GM23338 (cell line): ENCODE measurements at regions not wholly inside any gene's neighbourhood (a gene's known extent, or its start where the extent isn't known, plus 50 kb on each side); places are given as distances from the start of the nearest gene placed in this dataset.

Experiments
- ATAC-seq: fragments of 200-7000 bp; cut with Tn5 transposase; 3 replicates; pipeline ENCODE4 v1.9.1; 2020
- DNase-seq: peaks from one replicate; pipeline ENCODE4 v3.0.0-alpha.2; 2015; ENCODE audit warnings: low spot score
- H2AFZ ChIP-seq: fragments of 200-600 bp; sonication (generic); 2 replicates; pipeline ENCODE4 v1.8.0; 2016; ENCODE audit warnings: antibody characterized with exemption, mild to moderate bottlenecking, moderate library complexity
- H3F3A ChIP-seq: fragments of 200-600 bp; sonication (generic); replicated peaks from 2 replicates; pipeline ENCODE4 v1.8.0; 2017; ENCODE audit warnings: antibody characterized with exemption, mixed run types, low read depth
- H3K27ac ChIP-seq: fragments of 200-600 bp; sonication (generic); 2 replicates; pipeline ENCODE4 v1.6.1; 2016; ENCODE audit warnings: low read depth
- H3K27me3 ChIP-seq: fragments of 200-600 bp; sonication (generic); 2 replicates; pipeline ENCODE4 v1.8.0; 2016; ENCODE audit warnings: mild to moderate bottlenecking, mixed run types, moderate library complexity; ENCODE audit not compliant: insufficient read depth
- H3K36me3 ChIP-seq: fragments of 200-600 bp; sonication (generic); 2 replicates; pipeline ENCODE4 v1.8.0; 2016; ENCODE audit warnings: mild to moderate bottlenecking; ENCODE audit not compliant: insufficient read depth
- H3K4me1 ChIP-seq: fragments of 200-600 bp; sonication (generic); 2 replicates; pipeline ENCODE4 v1.8.0; 2016; ENCODE audit warnings: mild to moderate bottlenecking, moderate library complexity; ENCODE audit not compliant: insufficient read depth
- H3K4me2 ChIP-seq: fragments of 200-600 bp; sonication (generic); 2 replicates; pipeline ENCODE4 v1.7.1; 2017; ENCODE audit warnings: mixed run types
- H3K4me3 ChIP-seq: fragments of 200-600 bp; sonication (generic); 2 replicates; pipeline ENCODE4 v1.6.1; 2016; ENCODE audit warnings: mixed run types
- H3K79me2 ChIP-seq: fragments of 200-600 bp; sonication (generic); replicated peaks from 2 replicates; pipeline ENCODE4 v1.8.0; 2017; ENCODE audit warnings: mild to moderate bottlenecking; ENCODE audit not compliant: insufficient read depth
- H3K9me2 ChIP-seq: fragments of 200-600 bp; sonication (generic); 2 replicates; pipeline ENCODE4 v1.8.0; 2017; ENCODE audit not compliant: insufficient read depth
- H4K20me1 ChIP-seq: fragments of 200-600 bp; sonication (generic); replicated peaks from 2 replicates; pipeline ENCODE4 v1.8.0; 2017; ENCODE audit warnings: mild to moderate bottlenecking; ENCODE audit not compliant: insufficient read depth
- H3K27ac Mint-ChIP-seq: 2 replicates; pipeline ENCODE4 v1.8.0; 2020; ENCODE audit warnings: inconsistent platforms, mild to moderate bottlenecking, moderate library complexity, mixed read lengths
- H3K27me3 Mint-ChIP-seq: 3 replicates; pipeline ENCODE4 v1.8.0; 2022; ENCODE audit warnings: low read depth, mild to moderate bottlenecking, moderate library complexity, mixed read lengths, inconsistent platforms; ENCODE audit not compliant: insufficient read depth, poor library complexity
- H3K36me3 Mint-ChIP-seq: 3 replicates; pipeline ENCODE4 v1.8.0; 2021; ENCODE audit warnings: low read depth, mild to moderate bottlenecking, inconsistent platforms, moderate library complexity, mixed read lengths
- H3K4me1 Mint-ChIP-seq: 3 replicates; pipeline ENCODE4 v1.8.0; 2020; ENCODE audit warnings: mild to moderate bottlenecking, inconsistent platforms, mixed read lengths
- H3K4me3 Mint-ChIP-seq: 3 replicates; pipeline ENCODE4 v1.8.0; 2021; ENCODE audit warnings: moderate library complexity, mild to moderate bottlenecking, inconsistent platforms, mixed read lengths
- H3K9me3 Mint-ChIP-seq: 3 replicates; pipeline ENCODE4 v1.8.0; 2020; ENCODE audit warnings: moderate library complexity, mild to moderate bottlenecking, inconsistent platforms, mixed read lengths
- CTCF ChIP-seq, 2 experiments: fragments of 200-600 bp in 1 of 2; sonication (generic) in 1 of 2; conservative IDR thresholded peaks; 2 replicates each; pipeline versions ENCODE4 v1.5.1 to v1.6.1; 2016 to 2017; ENCODE audit warnings: antibody characterized with exemption in 2 of 2, low read depth in 2 of 2, mild to moderate bottlenecking in 2 of 2, moderate library complexity in 1 of 2
- ETS1 ChIP-seq: IDR thresholded peaks from 2 replicates; pipeline ENCODE4 v1.6.1; 2016; ENCODE audit warnings: antibody characterized with exemption
- EZH2phosphoT487 ChIP-seq: fragments of 200-600 bp; sonication (generic); IDR thresholded peaks from one replicate; pipeline ENCODE4 v1.8.1; 2018; ENCODE audit warnings: antibody characterized with exemption; ENCODE audit not compliant: unreplicated experiment
- JUNB ChIP-seq: IDR thresholded peaks from one replicate; pipeline ENCODE4 v1.6.1; 2016; ENCODE audit warnings: antibody characterized with exemption; ENCODE audit not compliant: unreplicated experiment
- NANOG ChIP-seq: IDR thresholded peaks from 2 replicates; pipeline ENCODE4 v1.6.1; 2016; ENCODE audit warnings: antibody characterized with exemption, borderline replicate concordance
- POLR2AphosphoS5 ChIP-seq: IDR thresholded peaks from 2 replicates; pipeline ENCODE4 v1.6.1; 2016; ENCODE audit warnings: antibody characterized with exemption, low read depth
- STAT1 ChIP-seq: IDR thresholded peaks from one replicate; pipeline ENCODE4 v1.6.1; 2016; ENCODE audit warnings: antibody characterized with exemption; ENCODE audit not compliant: unreplicated experiment
- ZNF331 ChIP-seq: fragments of 250-450 bp; sonication (Bioruptor Pico); IDR thresholded peaks from 2 replicates; pipeline ENCODE4 v1.5.0; 2020; ENCODE audit warnings: low read depth, mild to moderate bottlenecking, moderate library complexity
- ZNF462 ChIP-seq: fragments of 250-450 bp; sonication (Bioruptor Pico); IDR thresholded peaks from 2 replicates; pipeline ENCODE4 v1.5.0; 2020; ENCODE audit warnings: mild to moderate bottlenecking, moderate library complexity

GRCh38 chr2:81835321-81836000 lies 1530.9 kb upstream of the LRRTM1 start (continued):
- TF ChIP-seq ZNF462 (CRISPR knock-in tag), result no peak

- no peak for DNase-seq
- H3K36me3 ChIP-seq, result no peaks in the 10 kb centered on the region
- H3F3A ChIP-seq, result no peaks in the 10 kb centered on the region
- H3K4me1 ChIP-seq, result peaks cover 4% of the 10 kb centered on the region; the same call in 1 of the 2 replicates
- no peak overlapping the region for H3K4me2 ChIP-seq
- Mint-ChIP-seq H3K27ac (no peak overlapping the region), H3K36me3 (no peaks in the 10 kb centered on the region), H3K9me3 (peaks cover 7% of the 10 kb centered on the region; the same call in 1 of the 3 replicates), H3K4me3 (no peak overlapping the region), H3K27me3 (no peaks in the 10 kb centered on the region), H3K4me1 (no peaks in the 10 kb centered on the region)
- H3K27ac ChIP-seq, result no peak overlapping the region
- H4K20me1 ChIP-seq, result no peaks in the 10 kb centered on the region
- H3K4me3 ChIP-seq, result no peak overlapping the region
- H3K27me3 ChIP-seq, result no peaks in the 10 kb centered on the region
- no peak overlapping the region for H2AFZ ChIP-seq
- H3K9me2 ChIP-seq, result 0 out of 2 replicates have a peak, but pooled peaks cover 6% of the 10 kb centered on the region
- H3K79me2 ChIP-seq, result no peaks in the 10 kb centered on the region
- no peak for ATAC-seq
- TF ChIP-seq EZH2phosphoT487 (no peak), STAT1 (no peak), JUNB (no peak), CTCF (conservative IDR thresholded peaks at IDR 0.05; ENCODE audit: low read depth in 2 of 2) (no peak), POLR2AphosphoS5 (no peak), ETS1 (no peak), NANOG (no peak), ZNF331 (no peak)
These were observed 1482.3 kb upstream of the LRRTM1 start for GRCh38 chr2:81786811-81787210.
